ENCODE measurements at regions not wholly inside any gene's neighbourhood (a gene's known extent, or its start where the extent isn't known, plus 50 kb on each side); places are given as distances from the start of the nearest gene placed in this dataset.

- TF ChIP-seq ZNF592 (IDR thresholded peaks at IDR 0.05) (no peak), EP300 (IDR thresholded peaks at IDR 0.05; ENCODE audit: borderline replicate concordance in 1 of 2, control insufficient read depth in 1 of 2, low read depth in 2 of 2, low read length in 2 of 2) (no peak)
Observed at GRCh38 chr2:67259556-67260342, 137.4 kb upstream of the ETAA1 start (continued).

- in situ Hi-C loops (cut with MboI) (no loop called here), intact Hi-C loops (cut with micrococcal nuclease; ENCODE audit: unreplicated experiment) (no loop called here)
- no peak for FAIRE-seq
- no peaks in the 10 kb centered on the region for H3K79me2 ChIP-seq (ENCODE audit: control insufficient read depth, insufficient read depth, low read length)
- POLR2A ChIA-PET = no interaction called here
- WGBS (ENCODE audit: insufficient coverage, insufficient replicate concordance, low lambda C conversion rate, missing lambda C conversion rate) = 37% methylated on average over 16 of the region's 16 CpGs
- BruUV-seq (replicated peaks) = no TSS peak
- no peak overlapping the region for H3K4me2 ChIP-seq (ENCODE audit: control insufficient read depth, insufficient read depth)
- RAD21 ChIA-PET (ENCODE audit: unreplicated experiment) = interaction anchor here (0.7 kb wide), 1 partner anchor 733 kb away, joined by 3 read pairs; no protein-coding TSS in a partner anchor
- DNase-seq (ENCODE audit: low read depth, low spot score) = no peak
- no peaks in the 10 kb centered on the region for H3K36me3 ChIP-seq (ENCODE audit: control insufficient read depth in 2 of 2, insufficient read depth in 2 of 2, low read length in 1 of 2)
- H2AFZ ChIP-seq (ENCODE audit: control insufficient read depth, low read depth, low read length) = no peak overlapping the region
- no peak for ATAC-seq
- SMC1A ChIA-PET (ENCODE audit: uncharacterized antibody, unreplicated experiment) = no interaction called here
- no peak overlapping the region for H3K4me3 ChIP-seq
- no peaks in the 10 kb centered on the region for H3K4me1 ChIP-seq (ENCODE audit: control insufficient read depth, insufficient read depth, low read length)
- no peaks in the 10 kb centered on the region for H4K20me1 ChIP-seq (ENCODE audit: control insufficient read depth, insufficient read depth)
- CTCF ChIA-PET = no interaction called here
- H3K27ac ChIP-seq (ENCODE audit: control insufficient read depth, insufficient read depth) = no peak overlapping the region
- no peaks in the 10 kb centered on the region for H3K27me3 ChIP-seq (replicated peaks in 1 of 2; ENCODE audit: control insufficient read depth in 2 of 2, insufficient read depth in 2 of 2, low read length in 1 of 2)
- no peak overlapping the region for H3K9ac ChIP-seq (ENCODE audit: control insufficient read depth, insufficient read depth, low read length)
- no peaks in the 10 kb centered on the region for H3K9me3 ChIP-seq (replicated peaks; ENCODE audit: control insufficient read depth, insufficient read depth, low read length)
- TF ChIP-seq CEBPZ (IDR thresholded peaks at IDR 0.05; ENCODE audit: low read depth, low read length) (no peak), TCF3 (IDR thresholded peaks at IDR 0.05; ENCODE audit: borderline replicate concordance, insufficient read depth, low read depth, low read length) (no peak), BRCA1 (IDR thresholded peaks at IDR 0.05; ENCODE audit: low read depth, low read length) (no peak), KDM1A (IDR thresholded peaks at IDR 0.05; ENCODE audit: borderline replicate concordance) (no peak), GATAD2B (conservative IDR thresholded peaks at IDR 0.05; ENCODE audit: low read depth) (no peak)
Observed at GRCh38 chr2:67260343-67261277, 136.5 kb upstream of the ETAA1 start.

Measured in GM12878 (cell line).